Neutrophil (primary cell): ENCODE measurements at regions not wholly inside any gene's neighbourhood (a gene's known extent, or its start where the extent isn't known, plus 50 kb on each side); places are given as distances from the start of the nearest gene placed in this dataset.

Experiments
- H3K27ac ChIP-seq: fragments of 200-600 bp; sonication (generic); 2 replicates; pipeline ENCODE4 v1.5.1; 2016; ENCODE audit warnings: mild to moderate bottlenecking, moderate library complexity
- H3K27me3 ChIP-seq: fragments of 200-600 bp; sonication (generic); 2 replicates; pipeline ENCODE4 v1.6.0; 2016; ENCODE audit warnings: mild to moderate bottlenecking
- H3K36me3 ChIP-seq: fragments of 200-600 bp; sonication (generic); 2 replicates; pipeline ENCODE4 v1.5.1; 2017
- H3K4me1 ChIP-seq, 2 experiments: fragments of 200-600 bp in 1 of 2; sonication (generic) in 1 of 2; 1 replicate in 1 of 2; 2 replicates in 1 of 2; pipeline versions ENCODE4 v1.5.1 to v1.6.1; 2013 to 2016; ENCODE audit warnings: low read depth in 1 of 2, low read length in 1 of 2, mild to moderate bottlenecking in 1 of 2, moderate library complexity in 1 of 2; ENCODE audit not compliant: control insufficient read depth in 1 of 2, insufficient read depth in 1 of 2
- H3K4me3 ChIP-seq, 2 experiments: fragments of 200-600 bp in 1 of 2; sonication (generic) in 1 of 2; 1 replicate in 1 of 2; 2 replicates in 1 of 2; pipeline ENCODE4 v1.5.1; 2013 to 2016; ENCODE audit warnings: low read depth in 1 of 2, low read length in 1 of 2, mild to moderate bottlenecking in 1 of 2, moderate library complexity in 1 of 2
- H3K9me3 ChIP-seq: fragments of 200-600 bp; sonication (generic); 2 replicates; pipeline ENCODE4 v1.5.1; 2016
- CTCF ChIP-seq: fragments of 200-600 bp; sonication (generic); IDR thresholded peaks from 2 replicates; pipeline ENCODE4 v1.5.1; 2016; ENCODE audit warnings: antibody characterized with exemption

- no peaks in the 10 kb centered on the region for H3K27me3 ChIP-seq
- no peak for TF ChIP-seq CTCF
- H3K4me3 ChIP-seq, result no peak overlapping the region
- H3K36me3 ChIP-seq, result no peaks in the 10 kb centered on the region
- no peak overlapping the region for H3K27ac ChIP-seq
- H3K4me1 ChIP-seq, result peaks cover 22 to 25% of the 10 kb centered on the region in 2 experiments
- no peaks in the 10 kb centered on the region for H3K9me3 ChIP-seq
These were observed 234.9 kb downstream of the KCTD12 start for GRCh38 chr13:76651286-76651685.

- no peaks in the 10 kb centered on the region for H3K9me3 ChIP-seq
- H3K36me3 ChIP-seq, result no peaks in the 10 kb centered on the region
- H3K27me3 ChIP-seq, result no peaks in the 10 kb centered on the region
- TF ChIP-seq CTCF, result no peak
- H3K4me1 ChIP-seq, result peaks cover 0 to 10% of the 10 kb centered on the region in 2 experiments
- H3K27ac ChIP-seq, result no peak overlapping the region
- no peak overlapping the region for H3K4me3 ChIP-seq
These were observed 238.7 kb downstream of the KCTD12 start for GRCh38 chr13:76647550-76647949.

- Histone ChIP-seq H3K27ac (no peak overlapping the region), H3K4me1 (peaks cover 0 to 10% of the 10 kb centered on the region in 2 experiments), H3K4me3 (no peak overlapping the region), H3K27me3 (no peaks in the 10 kb centered on the region), H3K9me3 (no peaks in the 10 kb centered on the region), H3K36me3 (no peaks in the 10 kb centered on the region)
- TF ChIP-seq CTCF, result no peak
These were observed 239.3 kb downstream of the KCTD12 start for GRCh38 chr13:76646946-76647345.

- H3K27ac ChIP-seq, result no peak overlapping the region
- H3K4me1 ChIP-seq, result peaks cover 0 to 10% of the 10 kb centered on the region in 2 experiments
- no peak overlapping the region for H3K4me3 ChIP-seq
- no peaks in the 10 kb centered on the region for H3K9me3 ChIP-seq
- no peaks in the 10 kb centered on the region for H3K27me3 ChIP-seq
- no peak for TF ChIP-seq CTCF
- H3K36me3 ChIP-seq, result no peaks in the 10 kb centered on the region
These were observed 240.6 kb downstream of the KCTD12 start for GRCh38 chr13:76645632-76646031.

- no peak for TF ChIP-seq CTCF
- Histone ChIP-seq H3K4me1 (peaks cover 0 to 10% of the 10 kb centered on the region in 2 experiments), H3K36me3 (no peaks in the 10 kb centered on the region), H3K4me3 (no peak overlapping the region), H3K27ac (no peak overlapping the region), H3K27me3 (no peaks in the 10 kb centered on the region), H3K9me3 (no peaks in the 10 kb centered on the region)
These were observed 241.3 kb downstream of the KCTD12 start for GRCh38 chr13:76644906-76645305.

- Histone ChIP-seq H3K27me3 (no peaks in the 10 kb centered on the region), H3K9me3 (no peaks in the 10 kb centered on the region), H3K36me3 (no peaks in the 10 kb centered on the region), H3K4me1 (peaks cover 0 to 10% of the 10 kb centered on the region in 2 experiments), H3K4me3 (no peak overlapping the region), H3K27ac (peak overlapping the region; percentile 30)
- TF ChIP-seq CTCF, result no peak
These were observed 242.6 kb downstream of the KCTD12 start for GRCh38 chr13:76643596-76643995.
